WERI-Rb-1 (cell line): ENCODE measurements at regions not wholly inside any gene's neighbourhood (a gene's known extent, or its start where the extent isn't known, plus 50 kb on each side); places are given as distances from the start of the nearest gene placed in this dataset.

Experiments
- DNase-seq: peaks from one replicate; pipeline ENCODE4 v3.0.0-alpha.2; 2020
- H3K27ac ChIP-seq: fragments of 250-450 bp; sonication (Bioruptor Pico); 2 replicates; pipeline ENCODE4 v1.5.1; 2020; ENCODE audit warnings: mild to moderate bottlenecking, moderate library complexity
- H3K27me3 ChIP-seq: fragments of 250-450 bp; sonication (Bioruptor Pico); 2 replicates; pipeline ENCODE4 v1.5.1; 2021; ENCODE audit warnings: mild to moderate bottlenecking, low read depth, moderate library complexity; ENCODE audit not compliant: insufficient read depth, severe bottlenecking
- H3K36me3 ChIP-seq: fragments of 250-450 bp; sonication (Bioruptor Pico); 2 replicates; pipeline ENCODE4 v1.5.1; 2020; ENCODE audit warnings: mild to moderate bottlenecking, moderate library complexity
- H3K4me3 ChIP-seq: 2 replicates; pipeline ENCODE4 v1.5.1; 2011; ENCODE audit warnings: low read depth, mild to moderate bottlenecking, control low read depth, low read length
- H3K9me3 ChIP-seq: fragments of 250-450 bp; sonication (Bioruptor Pico); 2 replicates; pipeline ENCODE4 v1.5.1; 2021; ENCODE audit warnings: mild to moderate bottlenecking, moderate library complexity; ENCODE audit not compliant: severe bottlenecking
- CTCF ChIP-seq: IDR thresholded peaks from 2 replicates; pipeline ENCODE4 v1.5.1; 2011; ENCODE audit warnings: low read depth, mild to moderate bottlenecking, control low read depth, inconsistent platforms, low read length

GRCh38 chr22:23002612-23003180 is 67.6 kb upstream of the GNAZ start:
- Histone ChIP-seq H3K27ac (no peak overlapping the region), H3K4me3 (no peak overlapping the region), H3K27me3 (no peaks in the 10 kb centered on the region), H3K36me3 (no peaks in the 10 kb centered on the region), H3K9me3 (peaks cover 9% of the 10 kb centered on the region)
- DNase-seq: no peak
- no peak for TF ChIP-seq CTCF

GRCh38 chr22:23007823-23008222 is 62.5 kb upstream of the GNAZ start:
- no peaks in the 10 kb centered on the region for H3K36me3 ChIP-seq
- no peak overlapping the region for H3K27ac ChIP-seq
- no peaks in the 10 kb centered on the region for H3K27me3 ChIP-seq
- no peaks in the 10 kb centered on the region for H3K9me3 ChIP-seq
- no peak overlapping the region for H3K4me3 ChIP-seq
- no peak for TF ChIP-seq CTCF
- DNase-seq: no peak

GRCh38 chr22:23008896-23009295 is 61.4 kb upstream of the GNAZ start:
- DNase-seq: no peak
- no peak overlapping the region for H3K27ac ChIP-seq
- H3K9me3 ChIP-seq: no peaks in the 10 kb centered on the region
- no peak for TF ChIP-seq CTCF
- no peak overlapping the region for H3K4me3 ChIP-seq
- H3K27me3 ChIP-seq: no peaks in the 10 kb centered on the region
- no peaks in the 10 kb centered on the region for H3K36me3 ChIP-seq
